DMS79 (cell line): ENCODE measurements at regions not wholly inside any gene's neighbourhood (a gene's known extent, or its start where the extent isn't known, plus 50 kb on each side); places are given as distances from the start of the nearest gene placed in this dataset.

Experiments used
- DNase-seq: peaks from one replicate; lab custom pipeline; 2025; lab: John Stamatoyannopoulos, UW

DNA sequence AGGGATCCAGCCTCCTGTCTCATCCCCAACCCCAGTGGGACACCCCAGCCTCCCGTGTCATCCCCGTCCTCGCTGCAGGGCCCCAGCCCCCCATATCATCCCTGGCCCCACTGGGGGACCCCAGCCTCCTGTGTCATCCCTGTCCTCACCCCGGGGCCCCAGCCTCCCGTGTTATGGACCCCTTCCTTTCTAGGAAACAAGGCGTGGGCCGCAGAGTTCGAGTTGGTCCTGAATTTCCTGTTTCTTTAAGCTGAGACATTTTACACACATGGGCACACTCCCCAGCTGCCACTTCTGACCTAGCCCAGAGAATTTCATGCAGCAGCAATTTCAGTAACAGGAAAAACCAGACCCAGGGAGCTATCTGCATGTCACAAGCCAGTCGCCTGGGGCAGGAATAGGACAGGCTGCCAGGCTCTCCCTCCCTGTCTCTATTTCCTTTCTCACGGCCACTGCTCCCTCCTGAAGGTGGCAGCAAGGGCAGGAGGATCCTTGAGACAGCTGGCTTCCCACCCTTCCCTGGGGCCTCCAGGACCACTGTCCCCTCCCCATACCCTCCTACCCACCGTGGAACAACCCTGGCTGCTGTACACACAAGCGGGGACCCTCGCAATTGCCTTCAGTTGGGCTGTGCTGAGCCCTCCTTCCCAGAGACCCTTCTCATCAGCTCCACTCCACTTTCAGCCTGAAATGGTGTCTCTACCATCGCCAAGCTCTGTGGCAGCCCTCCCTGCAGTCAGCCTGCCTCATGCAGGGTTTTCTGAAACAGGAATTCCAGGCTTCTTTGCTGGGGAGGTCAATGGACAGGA lies 141.9 kb upstream of the ID2 start:
- peak; percentile 32 for DNase-seq

DNA sequence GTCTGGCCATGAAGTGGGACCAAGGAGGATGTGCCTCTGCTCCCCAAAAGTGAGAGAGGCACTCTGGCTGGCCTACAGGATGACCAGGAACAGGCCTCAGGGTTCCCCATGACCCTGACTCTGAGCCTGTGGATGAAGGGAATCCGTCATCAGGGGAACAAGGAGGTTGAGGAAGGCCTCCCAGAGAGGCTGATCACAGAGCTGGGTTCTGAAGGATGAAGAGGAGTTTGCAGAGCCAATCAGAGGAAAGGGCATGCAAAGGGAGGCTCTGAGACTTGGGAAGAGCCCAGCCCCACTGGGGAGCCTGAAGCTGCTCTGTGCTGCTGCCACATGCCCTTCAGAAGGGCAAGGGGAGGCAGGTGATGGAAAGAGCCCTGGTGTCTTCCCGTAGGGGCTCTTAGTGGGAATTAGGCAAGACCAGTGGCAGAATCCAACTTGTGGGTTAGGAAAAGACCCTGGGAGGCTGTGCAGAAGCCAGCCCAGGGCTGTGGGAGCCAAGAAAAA lies 141.3 kb upstream of the ID2 start:
- DNase-seq, result no peak

DNA sequence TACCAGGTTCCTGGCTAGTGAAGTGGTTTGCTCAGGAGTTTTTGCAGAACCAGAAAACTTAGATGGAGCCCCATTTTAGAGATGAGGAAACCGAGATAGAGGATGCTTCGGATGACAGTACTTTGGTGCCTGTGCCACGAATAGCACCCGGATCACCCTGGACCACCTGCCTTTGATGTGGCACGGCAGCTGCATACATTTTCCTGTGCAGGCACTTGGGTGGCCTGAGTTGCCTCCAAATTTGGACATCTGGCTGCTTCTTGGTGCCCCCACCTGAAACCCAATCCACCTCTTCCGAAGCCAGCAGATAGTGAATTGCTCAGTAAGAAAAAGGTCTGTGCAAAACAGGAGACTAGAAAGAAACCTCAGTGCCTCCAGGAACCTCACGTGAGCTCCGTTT lies 140.6 kb upstream of the ID2 start:
- no peak for DNase-seq

DNA sequence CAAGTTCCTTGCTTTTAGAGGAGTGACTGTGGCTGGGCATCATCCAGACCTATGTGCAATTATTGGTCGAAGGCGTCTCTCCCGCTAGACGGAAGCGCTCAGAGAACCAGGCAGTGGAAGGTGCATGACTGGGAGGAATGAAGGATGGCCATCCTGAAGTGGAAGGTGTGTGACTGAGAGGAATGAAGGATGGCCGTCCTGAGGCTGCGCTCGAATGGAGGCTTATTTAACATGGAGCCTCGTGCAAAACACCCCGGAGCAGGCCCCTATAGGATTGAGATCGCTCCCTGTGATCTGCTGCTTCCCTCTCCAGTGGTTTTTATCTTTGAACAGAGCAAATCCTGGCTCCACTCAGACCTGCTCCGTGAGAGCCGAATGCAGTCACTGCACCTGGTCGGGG lies 140.2 kb upstream of the ID2 start:
- DNase-seq, result no peak

DNA sequence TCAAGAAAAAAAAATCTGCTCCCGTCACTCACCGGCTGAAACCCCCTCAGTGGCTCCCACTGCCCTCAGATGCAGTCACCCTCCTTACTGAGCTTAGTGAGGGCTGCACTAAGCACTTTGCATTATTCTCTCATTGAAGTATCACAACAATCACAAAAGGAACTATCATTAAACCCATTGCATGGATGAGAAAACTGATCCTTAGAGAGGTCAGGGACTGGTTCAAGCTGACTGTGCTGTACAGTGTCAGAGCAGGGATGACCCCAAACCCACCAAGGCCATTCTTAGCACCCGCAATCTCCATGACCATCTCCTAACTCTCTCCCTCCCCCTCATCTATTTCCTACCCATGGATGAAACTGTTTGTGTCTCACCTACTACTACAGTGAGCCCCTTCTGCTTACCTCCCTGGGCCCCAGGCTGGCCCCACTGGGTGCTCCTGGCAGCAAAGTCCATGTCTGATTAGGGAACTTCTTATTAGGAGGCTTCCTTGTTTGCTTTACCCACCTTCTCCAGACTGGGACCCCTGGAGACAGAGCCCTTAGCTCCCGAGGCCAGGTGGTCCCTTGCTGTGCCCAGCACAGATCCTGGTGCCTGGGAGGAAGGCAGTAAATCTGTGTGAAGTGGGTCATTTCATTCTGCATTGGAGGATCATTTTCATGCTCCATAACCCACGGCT lies 139.3 kb upstream of the ID2 start:
- DNase-seq, result peak; percentile 73

DNA sequence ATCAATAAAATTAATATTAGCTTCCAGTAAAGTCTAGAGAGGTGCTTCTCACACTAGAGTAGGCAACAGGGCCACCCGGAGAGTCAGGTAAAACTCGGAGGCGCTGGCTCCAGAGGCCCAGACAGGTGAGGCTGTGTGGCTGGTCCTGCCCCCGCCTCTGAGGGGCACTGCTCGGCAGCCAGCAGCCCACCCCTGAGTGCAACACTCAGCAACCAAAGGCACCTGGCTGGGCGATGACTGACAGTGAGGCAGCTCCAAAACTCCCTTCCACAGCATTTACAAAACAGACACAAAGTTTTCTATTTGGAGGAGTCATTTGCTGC lies 138.8 kb upstream of the ID2 start:
- DNase-seq, result no peak

DNA sequence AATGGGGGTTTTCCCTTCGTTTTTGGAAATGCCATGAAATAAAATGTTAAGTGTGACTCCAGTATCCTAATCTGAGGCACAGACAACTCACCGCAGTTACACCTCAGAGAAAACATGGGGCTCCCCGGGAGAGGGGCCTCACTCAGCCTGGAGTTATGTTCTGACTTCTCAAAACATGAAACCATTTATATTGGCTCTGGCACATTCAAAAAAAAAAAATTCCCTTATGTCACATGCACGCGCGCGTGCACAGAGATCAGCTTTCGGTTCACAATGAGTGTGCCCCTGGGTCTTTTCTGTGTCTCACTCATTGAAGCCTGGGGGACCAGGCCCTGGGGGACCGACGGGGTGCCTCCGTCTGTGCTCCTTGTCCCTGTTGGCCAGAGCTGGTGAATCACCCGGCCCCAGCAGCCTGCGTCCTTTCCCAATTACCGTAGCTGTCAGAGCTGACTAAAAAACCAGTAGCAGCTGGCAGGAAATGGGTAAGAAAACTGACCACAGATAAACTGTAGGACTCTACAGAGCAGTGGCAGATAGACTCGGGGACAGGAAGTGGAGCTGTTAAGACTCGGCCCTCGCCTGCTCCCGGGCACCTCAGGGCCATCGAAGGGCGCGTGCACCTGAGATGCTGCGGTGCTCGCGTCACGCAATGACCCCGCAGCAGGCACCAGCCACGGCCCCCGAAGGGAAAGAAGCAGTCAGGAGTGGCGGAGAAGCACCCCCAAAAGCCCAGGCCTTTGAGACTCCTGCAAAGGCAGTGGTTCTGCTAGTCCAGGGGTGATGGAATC lies 138.3 kb upstream of the ID2 start:
- no peak for DNase-seq

DNA sequence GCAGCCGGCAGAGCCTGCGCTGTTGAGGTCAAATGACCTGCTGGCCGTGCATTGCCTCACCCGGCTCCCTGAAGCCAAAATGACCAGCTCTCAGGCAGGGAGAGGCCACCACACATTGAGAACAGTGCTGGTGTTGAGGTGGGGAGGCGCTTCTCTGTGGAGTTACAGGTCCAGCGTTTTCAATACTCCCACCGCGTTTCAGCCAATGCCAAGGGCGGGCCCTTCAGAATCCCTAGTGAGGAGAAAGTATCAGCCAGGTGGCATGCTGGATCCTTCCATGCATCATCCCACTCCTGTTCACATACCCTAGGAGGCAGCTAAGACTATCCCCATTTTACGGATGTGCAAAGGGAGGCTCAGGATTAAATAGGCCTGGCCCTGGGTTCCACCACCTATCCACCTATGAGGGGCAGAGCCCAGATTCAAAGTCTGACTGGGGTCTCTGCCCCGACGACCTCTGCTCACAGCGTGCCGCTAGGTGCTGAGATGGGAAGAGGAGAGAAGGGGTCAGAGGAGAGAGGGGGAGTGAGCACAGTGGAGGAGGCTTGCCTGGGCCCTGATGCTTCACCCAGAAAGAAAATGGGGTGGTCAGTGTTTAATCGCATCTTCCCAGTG lies 137.6 kb upstream of the ID2 start:
- no peak for DNase-seq

DNA sequence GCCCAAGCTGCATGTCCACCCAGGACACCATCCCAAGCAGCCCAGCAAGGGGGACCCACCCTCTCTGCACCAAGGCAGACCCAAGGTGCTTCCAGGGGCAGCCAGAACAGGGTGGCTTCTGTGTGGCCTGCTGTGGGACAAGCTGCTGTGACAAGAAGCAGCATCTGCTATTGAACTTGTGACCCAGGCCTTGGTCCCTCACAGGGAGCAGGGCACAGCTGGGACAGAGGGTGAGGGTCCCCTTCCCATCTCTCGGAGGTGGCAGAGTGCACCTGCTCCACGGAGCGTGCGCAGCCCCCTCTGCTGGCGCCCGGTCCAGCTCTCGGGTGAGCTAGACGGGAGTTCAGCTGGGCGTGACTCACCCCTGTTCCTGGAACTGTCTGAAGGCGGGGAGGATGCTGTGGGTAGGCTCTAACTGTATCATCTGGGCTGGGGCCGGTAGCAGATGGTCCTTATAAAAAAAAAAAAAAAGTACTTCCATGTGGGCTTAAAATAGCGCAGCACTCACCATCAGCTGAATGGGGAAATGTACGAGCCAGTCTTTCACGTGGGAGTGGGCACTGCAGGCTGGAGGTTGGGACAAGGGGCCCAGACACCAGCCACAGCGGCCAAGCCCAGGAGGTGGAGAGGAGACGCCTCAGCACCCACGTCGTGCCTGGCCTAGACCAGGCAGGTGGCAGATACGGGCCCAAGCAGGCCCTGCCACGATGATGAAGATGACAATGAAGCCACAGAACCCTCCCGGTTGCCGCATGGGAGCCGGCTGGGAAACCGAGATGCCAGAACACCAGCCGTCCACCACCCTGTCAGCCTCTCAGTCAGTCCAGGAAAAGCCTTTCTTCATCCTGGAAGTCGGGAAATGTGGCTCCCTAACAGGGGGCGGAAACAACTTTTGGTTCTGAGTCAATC lies 136.8 kb upstream of the ID2 start:
- no peak for DNase-seq

DNA sequence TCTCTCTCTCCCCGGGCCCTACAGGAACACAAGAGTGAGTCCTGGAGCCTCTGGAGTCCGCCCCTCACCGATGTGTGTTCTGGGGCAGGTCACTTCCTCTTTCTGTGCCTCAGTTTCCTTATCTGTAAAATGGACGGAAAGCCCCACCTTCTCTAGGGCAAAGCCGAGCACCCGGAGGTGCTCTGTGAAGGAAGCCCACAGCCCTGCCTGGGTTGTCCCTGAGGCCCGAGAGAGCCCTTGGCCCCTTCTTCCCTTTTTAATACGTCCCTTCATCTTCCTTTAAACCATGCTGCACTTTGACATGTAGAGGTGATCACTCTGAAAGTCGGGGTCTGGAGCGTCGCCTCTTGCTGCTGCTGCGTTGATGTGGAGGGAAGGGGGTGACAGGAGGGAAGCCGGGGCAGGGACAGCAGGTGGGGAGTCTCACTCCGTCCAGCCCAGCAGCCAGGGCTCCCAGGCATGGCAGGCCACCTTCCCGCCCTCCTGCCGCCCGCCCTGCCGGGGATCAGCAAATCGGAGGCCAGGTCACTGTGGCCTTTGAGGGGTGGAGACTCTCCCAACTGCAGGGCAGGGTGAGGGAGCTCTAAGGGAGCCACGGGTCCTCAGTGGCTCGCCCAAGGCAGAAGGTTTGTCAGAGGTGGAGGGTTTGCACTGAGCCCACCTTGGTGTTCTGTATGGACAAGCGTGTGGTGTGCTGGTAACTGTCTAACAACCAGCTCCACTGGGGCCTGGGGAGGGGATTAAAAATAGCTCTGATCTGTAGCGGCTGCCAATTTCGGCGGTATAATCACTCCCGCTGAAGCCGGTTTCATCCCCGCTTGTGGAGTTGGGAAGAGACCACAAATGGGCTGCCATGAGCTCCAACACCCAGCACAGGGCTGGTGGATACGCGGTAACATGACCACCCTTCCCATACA lies 135.9 kb upstream of the ID2 start:
- DNase-seq, result no peak

DNA sequence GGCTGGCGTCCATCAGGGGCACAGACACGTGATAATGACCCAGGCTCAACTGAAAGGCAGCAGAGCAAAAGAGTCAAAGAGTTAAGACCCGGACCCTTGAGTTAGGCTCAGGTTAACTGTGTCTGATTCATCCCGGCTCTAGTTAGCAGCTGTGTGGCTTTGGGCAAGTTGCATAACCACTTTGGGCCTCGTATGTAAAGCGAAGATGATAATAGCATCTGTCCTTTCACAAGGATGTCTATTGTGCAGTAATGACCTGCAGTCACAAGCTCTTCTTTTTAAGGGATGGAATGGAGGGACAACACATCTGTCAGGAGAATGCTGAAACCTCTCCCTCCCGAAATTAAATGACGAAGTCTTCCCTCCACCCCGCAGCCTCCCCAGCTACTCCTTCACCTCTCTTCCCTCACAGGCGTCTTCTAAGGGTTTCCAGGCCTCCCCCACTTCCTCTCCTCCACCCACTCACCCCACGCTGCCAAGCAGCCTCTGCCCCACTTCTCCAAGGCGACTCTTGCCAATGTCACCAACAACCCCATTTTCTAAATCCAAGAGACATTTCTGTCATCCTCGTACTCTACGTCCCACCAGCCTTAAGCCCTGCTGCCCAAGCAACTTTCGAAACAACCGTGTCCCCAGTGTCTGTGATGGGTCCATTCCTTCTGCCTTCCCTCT lies 135.1 kb upstream of the ID2 start:
- no peak for DNase-seq

DNA sequence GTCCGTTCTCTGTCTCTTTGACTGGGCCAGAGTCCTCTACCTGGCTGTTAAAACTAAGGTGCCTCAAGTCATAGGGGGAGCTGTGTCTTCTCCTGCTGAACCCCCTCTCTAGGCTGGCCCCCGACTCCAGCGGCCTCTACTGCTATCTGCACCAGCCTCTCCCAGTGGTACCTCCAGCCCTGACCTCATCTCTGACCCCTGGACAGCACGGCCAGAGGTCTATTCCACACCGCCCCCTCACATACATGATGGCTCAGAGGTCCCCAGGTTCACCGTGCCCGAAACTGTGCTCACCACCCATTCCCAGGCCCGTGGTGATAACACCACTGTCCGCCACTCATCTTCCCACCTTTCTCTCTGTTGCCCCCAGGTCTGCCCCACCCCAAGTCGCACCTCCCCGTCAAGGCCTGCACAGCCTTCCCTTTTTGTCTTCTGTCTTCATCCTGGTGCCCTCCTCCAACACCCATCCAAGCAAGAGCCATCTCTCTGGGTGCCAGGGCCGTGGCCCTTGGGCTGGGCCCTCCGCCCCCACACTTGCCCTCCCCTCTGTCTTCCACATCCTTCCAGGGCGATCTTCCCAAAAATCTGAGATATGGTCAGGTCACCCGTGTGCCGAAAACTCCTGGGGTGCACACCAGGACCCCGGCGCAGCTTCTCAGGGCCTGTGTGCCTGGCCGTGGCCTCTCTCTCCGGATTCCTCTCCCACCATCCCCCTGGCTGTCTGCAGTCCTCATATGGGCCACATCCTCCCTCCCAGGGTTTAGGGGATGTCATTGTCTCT lies 134.4 kb upstream of the ID2 start:
- no peak for DNase-seq

DNA sequence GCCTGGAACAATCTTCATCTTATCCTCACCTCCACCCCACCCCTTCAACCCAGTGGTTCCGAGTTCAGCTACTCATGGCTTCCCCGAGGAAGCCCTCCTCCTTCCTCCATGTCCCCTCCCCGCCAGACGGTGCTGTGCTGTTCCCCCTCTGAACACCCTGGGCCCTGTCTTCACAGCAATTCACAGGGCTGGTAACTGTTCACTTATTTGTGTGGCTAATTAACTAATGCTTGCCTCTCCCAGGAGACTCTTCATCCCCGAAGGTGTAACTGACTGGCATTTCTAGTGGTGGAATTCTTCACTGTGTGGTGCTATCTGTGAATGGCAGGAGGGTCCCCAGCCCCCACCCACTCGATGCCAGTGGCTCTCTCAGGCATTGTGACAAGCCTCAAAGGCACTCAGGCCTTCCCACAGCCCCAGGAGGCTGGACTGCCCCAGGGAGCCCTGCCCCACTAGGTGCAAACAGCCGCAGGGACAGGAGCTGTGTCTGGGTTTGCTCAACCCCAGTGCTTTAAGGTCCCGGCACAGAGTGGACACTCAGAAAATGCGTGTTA lies 133.7 kb upstream of the ID2 start:
- no peak for DNase-seq

DNA sequence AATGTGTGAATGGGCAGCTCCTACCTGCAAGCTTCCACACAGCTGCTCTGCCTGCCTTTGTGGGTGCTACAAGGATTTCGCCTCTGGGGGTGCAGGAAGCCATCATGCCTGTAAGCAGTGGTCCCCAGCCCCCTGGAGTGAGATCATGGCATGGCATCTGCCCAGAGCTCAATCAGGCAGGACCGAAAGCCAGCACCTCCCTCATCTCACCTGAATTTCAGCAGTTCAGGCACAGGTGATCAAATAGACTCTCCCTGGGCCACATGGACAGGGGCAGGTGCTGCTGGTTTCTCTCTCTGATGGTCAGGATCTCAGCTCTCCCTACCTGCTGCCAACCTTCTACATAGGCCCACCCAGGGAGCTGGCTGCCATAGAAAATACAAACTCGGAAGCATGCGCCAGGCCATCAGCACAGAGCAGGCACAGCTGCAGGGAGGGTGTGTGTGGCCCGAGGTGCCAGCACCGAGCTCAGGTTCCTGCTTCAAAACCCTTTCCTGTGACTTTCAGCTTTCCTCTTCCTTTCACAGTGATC lies 133.2 kb upstream of the ID2 start:
- no peak for DNase-seq

DNA sequence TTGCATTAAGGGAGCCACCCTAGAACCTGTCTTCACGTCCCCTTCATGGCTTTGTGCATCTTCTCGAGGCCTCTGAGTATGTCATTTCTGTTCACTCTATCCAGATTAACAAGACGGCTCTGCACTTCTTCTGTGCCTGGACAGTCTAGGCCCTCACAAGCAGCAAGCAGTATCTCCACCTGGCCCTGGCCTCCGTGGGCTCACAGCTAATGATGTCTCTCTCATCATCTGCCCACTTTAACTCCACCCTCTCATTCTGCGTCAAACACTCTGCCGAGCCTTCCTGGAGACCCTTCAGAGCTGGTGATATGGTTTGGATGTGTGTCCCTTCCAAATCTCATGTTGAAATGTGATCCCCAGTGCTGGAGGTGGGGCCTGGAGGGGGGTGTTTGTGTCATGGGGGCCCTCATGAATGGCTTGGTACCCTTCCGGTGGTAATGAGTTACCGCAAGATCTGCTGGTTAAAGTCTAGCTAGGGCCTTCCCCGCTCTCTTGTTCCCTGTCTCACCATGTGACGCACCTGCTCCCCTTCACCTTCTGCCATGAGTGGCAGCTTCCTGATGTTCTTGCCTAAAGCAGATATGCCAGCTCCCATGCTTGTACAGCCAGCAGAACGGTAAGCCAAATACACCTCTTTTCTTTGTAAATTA lies 132.5 kb upstream of the ID2 start:
- no peak for DNase-seq

DNA sequence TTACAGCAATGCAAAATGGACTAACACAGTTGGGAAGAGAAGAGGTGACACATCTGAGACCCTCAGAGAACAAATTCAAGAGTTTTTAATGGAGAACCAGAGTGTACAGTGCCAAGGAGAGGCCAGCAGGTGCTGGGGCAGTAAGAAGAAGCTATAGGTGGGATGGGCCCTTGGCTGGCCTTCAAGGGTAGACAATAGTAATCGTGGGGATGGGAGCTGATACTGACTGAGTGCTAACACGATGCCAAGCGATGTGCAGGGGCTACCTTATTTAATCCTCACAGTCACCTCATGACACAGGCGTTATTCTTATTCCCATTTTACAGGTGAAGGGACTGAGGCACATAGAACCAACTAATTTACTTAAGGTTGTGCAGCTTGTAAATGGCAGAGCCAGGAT lies 131.9 kb upstream of the ID2 start:
- DNase-seq, result no peak

DNA sequence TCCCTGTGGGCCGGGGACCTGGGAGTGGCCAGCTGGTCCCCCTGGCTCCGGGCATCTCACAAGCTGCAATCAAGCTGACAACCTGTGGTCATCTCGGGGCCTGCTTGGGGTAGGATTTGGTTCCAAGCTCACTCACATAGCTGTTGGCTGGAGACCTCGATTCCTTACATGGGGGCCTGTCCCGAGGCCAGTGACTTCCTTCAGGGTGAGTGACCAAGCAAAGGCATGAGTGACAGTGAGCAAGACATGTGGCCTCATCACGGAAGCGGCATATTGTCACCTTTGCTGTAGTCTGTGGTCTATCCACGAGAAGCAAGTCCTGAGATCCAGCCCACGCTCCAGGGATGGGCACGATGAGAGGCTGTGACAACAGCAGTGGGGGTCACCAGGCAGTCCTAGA lies 131.4 kb upstream of the ID2 start:
- no peak for DNase-seq
